GM19463 (cell line): ENCODE measurements at regions not wholly inside any gene's neighbourhood (a gene's known extent, or its start where the extent isn't known, plus 50 kb on each side); places are given as distances from the start of the nearest gene placed in this dataset.

Experiments used
- ATAC-seq: cut with Tn5 transposase; IDR thresholded peaks from one replicate; pipeline ENCODE4 v1.9.1; 2021; ENCODE audit warnings: mild to moderate bottlenecking, moderate library complexity; ENCODE audit not compliant: unreplicated experiment

DNA sequence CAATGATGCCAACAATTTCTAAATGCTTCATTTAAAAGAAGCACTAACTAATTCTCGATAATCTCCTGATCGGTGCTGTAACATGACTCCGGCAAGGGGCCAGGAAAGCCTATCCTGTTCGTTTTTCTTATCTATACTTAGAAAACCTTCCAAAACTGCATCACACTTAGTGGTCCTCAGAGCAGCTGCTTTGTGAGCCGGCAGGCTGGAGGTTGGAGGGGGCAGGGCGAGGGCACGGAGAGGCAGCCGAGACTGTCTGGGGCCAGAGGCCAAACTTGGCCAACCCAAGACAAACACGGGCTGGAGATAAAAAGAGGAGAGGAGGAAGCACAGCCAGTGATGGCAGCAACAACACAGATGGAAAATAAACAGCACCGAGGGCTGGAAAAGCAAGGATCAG, 455.7 kb downstream of the BCOR start:
- ATAC-seq, result no peak

DNA sequence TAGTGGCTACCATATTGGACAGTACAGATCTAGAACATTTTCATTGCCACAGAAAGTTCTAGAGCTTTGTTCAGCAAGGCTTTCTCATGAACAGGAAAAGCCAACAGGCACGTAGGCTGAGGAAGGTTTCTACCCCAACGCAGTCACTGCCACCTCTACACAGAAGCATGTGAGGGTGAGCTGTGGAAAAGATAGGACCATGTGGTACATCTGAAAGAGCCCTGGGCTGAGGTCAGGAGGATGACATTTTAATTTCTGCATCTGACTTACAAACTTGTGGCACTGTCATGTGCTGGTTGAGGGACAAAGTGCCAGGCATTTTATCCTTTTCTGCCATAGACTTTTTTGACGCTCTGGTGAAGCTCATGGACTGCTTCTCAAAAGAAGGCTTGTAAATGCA, 454.2 kb downstream of the BCOR start:
- ATAC-seq, result no peak

DNA sequence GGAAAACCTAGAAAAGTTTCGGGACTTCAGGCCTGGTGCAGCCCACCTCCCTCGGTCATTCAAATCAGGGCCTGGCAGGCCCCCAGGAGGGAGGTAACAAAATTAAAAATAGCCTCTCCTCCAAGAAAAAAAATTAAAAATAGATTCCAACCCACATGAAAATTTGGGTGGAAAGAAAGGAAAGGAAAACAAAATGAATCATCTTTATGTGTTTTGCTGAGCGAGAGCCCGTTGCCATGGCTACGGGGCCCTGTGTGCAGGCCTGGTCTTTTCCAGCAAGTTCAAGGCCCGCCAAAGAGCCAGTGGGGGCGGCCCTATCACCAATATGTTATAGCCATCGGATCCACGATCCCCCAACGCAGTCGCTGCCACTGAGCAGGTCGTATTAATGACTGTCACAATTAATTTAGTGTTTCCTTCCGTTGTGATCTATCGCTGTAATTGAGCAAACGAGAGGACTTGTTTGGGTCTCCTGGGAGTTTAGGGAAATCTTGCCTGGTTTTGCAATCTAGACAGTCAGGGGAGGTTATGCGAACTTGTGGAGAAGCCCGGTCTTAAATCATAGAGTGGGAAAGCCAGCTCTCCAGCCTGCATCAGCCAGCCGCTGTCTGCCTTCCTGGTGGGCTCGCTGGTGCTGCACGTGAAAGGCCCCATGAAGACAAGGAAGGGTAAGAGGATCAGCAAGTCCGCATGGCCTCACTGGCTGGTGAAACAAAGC, 452.4 kb downstream of the BCOR start:
- ATAC-seq, result no peak

DNA sequence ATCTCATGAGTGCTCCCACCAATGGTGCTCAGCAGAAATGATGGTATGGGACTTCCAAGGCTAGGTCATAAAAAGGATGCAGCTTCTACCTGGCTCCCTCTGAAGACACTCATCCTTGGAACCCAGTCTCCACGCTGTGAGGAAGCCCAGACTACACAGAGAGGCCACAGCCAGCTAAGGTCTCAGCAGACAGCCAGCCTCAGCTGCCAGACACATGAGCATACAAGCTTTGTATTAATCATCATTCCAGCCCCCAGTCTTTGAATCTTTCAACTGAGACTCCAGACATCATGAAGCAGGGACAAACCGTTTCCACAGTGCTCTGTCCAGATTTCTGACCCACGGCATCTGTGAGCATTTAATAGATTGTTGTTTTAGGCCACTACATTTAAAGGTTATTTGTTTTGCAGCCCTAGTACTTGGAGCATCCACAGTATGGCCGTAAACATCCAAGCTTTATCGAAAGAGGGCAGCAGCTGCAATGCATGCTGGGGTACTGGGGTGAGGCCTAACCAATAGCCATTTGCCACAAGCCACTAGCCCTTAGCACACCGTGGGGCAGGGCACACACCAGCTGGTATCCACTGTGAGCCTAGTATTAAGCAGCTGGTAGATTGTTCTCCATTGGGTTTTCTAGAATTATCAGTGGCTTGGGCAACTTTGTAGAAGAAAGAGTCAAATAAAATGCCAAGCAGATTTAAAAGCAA, 449.1 kb downstream of the BCOR start:
- ATAC-seq, result no peak

DNA sequence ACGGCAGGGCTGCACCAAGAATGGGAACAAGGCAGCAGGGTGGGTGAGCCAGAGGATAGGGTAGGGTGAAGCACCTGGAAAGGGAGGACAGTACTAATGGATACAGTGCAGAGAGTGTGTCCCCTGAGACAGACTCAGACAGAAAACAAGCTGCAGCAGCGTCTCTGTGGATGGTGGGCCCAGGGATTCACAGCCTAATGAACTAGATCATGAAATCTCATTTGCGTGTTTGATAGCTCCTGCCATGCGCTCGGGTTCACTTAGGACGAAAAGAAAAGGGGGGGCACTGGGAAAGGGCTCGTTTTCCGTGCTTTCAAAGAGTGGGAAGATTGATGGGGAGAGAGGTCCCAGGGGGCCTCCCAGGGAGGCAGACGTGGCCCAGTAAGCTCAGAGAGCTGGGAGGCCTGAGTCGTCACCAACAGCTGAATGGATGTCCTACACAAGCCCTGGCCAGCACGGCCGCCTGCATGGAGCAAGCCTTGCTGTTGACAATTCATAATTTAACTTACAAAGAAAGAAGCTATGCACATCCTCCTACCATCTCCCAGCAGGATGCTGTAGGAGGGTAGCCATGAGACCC, 446.9 kb downstream of the BCOR start:
- no peak for ATAC-seq

DNA sequence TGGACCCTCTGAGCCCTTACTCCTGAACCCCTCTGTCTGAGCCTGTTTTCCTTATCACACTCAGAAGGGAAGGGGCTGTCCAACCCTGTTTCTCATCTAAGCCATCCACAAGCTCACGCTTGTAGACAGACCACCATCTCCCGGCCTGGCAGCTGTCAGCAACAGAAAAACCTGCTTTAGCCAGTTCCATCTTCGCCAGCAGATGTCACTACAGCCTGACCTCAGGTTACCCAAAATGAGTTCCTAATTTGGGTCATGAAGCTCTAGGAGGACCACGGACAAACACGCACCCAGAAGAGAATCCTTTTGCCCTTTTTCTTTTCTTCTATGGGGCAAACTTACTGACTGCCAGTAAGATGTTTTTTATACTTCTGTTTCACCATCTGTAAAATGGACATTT, 445.4 kb downstream of the BCOR start:
- ATAC-seq, result no peak

DNA sequence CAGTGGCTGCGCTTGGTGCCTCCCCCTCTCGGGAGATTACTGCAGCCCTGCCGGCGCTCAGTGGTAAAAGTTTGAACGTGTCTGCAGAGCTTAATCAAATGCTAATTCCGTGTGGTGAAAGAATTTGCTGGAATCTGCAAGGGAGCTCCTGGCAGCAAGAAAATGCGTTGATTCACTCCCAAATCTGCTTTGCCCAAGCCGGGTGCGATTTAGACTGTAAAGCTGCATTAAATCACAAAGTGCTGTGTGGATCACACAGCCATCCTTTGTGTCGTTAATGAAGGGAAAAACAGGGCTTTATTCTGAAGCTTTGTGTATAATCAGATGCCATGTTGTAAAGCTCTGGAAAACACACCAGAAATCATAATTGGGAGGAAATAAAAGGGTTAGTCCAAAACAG, 444.1 kb downstream of the BCOR start:
- no peak for ATAC-seq

DNA sequence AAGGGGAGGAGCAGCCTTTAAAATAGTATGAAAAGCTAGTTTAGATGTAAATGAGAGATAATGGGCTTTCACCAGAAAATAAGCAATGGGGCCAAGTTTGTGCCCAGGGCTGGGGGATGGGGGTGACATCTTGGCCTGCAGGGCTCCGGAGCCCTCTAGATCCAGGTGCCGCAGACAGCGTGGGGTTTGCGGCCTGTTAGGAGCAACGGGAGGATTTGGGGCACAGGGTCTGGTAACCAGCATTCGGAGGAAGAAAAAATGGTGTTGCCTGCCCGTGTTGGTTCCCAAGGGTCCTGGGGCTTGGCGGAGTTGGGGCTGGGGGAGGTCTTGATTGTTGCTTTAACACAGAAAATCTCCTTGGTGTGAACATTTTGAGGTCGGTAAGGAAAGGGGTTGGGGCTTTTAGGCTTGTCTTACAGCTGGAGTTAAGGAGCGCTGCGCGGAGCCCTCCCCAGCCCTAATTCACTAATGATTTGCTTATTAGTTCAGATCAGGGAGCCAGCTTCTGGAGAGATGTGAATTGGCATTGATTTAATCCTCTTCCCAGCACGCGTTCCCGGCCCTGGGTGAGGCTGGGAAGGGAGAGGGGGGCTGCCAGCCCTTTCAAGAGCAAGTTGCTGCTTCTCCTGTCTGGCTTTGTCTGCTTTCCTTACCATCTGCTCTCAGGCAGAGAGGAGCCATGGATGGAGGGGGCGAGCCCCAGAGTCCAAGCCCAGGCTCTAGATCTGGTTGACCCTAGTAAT, 443.4 kb downstream of the BCOR start:
- no peak for ATAC-seq

DNA sequence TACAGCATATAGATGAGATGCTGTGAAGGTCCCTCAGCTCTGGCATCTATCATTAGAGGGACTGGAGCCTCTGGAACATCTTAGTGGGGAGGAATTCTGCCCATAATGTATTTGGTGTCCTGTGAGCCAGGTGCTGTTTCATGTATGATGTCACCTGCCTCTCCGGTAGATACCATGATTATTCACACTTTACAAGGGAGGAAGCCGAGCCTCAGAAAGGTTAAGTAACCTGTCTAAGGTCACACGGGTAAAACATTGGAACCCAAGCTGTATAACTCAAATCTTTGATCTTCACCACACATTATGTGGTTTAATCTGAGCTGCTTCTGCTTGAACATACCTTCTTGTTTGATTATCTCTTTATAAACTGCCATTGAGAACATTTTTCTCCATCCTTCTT, 442.8 kb downstream of the BCOR start:
- ATAC-seq, result no peak

DNA sequence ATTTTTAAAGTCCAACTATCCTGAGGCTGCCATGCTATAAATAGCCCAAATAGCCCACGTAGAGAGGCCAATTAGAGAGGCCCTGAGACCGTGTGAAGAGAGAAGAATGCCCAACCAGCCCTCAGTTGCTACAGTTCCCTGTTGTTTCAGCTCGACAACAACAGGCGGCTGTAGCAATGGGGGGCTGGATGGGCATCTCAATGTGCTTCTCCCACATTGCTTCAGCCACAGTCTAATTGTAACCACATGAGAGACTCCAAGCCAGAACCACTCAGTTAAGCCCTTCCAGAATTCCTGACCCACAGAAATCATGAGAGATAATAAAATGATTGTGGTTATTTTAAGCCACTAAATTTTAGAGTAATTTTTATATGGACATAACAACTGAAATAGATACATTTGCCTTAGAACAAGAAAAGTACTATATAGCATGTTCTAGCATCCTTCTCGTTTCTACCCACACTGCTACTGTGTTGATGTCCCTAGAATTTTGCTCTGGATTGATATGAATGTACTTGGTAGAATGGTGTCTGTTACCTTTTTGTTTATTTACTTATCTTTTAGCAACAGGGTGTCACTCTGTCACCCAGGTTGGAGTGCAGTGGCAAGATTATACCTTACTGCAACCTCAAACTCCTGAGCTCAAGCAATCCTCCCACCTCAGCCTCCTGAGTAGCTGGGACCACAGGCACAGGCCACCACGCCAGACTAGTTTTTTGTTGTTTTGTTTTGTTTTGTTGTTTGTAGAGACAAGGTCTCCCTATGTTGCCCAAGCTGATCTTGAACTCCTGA, 436.4 kb downstream of the BCOR start:
- ATAC-seq, result no peak

DNA sequence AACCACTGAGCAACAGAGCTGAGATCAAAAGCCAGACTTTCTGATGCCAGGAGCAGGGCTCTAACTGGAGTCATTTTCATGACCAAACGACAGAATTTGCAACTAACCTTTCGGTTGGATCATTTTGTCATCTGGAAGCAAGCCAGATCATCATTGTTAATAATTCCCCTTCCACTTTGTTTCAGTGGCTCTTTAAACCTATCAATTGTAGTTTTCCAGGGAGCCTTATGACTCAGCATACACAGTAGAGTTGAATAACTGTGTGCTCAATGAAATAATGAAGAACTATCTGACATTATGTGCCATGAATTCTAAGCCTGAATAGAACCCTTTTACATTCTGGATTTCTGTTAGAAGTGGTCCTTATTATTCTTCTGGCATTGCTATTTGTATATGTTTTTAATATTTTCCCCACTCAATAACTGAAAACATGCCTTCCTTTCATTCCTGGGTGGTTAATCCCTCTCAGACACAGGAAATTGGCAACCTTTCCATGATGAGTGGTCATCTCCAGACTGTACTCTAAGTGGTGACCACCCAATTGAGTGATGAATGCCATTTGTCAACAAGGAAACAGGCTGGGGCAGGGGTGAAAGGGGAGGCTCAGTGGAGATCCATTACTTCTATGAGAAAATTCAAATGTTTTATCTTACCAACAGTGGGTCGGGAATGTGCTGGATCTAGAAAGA, 431.8 kb downstream of the BCOR start:
- no peak for ATAC-seq

DNA sequence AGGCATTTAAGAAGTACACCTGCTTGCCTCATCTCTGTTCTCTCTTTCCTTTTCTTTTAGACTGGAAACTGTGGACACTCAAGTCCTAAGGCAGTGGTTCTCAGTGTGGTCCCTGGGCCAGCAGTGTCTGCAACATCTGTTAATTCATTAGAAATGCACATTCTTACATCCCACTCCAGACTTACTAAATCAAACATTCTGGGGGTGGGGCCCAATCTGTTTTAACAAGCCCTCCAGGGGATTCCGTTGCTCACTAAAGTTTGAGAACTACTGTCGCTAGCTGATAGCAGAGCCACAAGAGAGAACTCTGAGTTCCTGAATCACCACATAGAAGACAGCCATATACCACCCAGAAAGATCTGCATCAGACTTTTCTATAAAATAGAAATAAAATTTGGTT, 430.6 kb downstream of the BCOR start:
- ATAC-seq, result no peak

DNA sequence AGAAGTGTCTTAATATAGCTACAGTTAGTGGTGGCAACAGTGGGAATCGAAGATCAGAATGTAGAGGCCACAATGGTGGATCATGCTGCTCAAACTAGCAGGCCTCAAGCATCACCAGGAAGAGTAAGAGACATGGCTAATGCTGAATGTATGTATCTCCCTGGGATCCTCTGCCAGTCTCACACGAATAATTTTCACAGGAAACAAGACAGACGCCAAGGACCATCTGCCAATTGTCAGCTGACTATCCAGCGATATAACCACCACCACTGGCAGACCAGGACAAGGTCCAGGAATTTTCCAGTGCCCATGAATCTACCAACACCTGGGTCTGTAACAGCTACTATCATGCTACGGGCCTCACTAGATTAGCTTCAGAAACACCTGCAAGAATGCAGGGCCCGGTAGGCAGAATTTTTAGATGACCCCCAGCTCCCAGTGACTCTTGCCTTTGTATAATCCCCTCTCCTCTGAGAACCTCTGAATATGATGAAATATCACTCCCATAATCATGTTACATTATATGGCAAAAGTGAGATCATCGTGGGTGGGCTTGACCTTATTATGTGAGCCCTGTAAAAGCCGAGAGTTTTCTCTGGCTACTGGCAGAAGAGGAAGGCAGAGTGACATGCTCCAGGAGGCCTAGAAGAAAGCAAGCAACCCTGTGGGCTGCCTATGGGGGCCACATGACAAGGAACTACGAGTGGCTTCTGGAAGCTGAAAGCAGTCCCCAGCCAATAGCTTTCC, 429.8 kb downstream of the BCOR start:
- ATAC-seq, result no peak

DNA sequence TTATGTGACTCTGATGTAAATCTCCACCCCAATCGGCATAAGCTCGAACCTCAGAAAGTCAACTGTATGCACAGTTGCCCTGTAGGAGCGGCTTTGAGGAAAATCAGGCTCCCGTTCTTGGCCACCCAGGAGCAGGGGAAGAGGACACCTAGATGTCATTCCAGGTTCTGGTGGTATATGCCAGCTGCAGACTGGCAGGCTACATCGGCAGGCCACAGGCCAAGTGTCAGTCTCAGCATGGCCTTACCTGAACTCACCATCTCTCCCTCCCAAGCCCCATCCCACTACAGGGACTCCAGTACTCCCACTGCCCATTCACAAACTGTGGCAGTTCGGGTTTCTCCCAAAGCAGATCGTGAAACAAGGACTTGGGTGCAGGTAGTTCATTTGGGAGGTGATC, 428.1 kb downstream of the BCOR start:
- ATAC-seq, result no peak

DNA sequence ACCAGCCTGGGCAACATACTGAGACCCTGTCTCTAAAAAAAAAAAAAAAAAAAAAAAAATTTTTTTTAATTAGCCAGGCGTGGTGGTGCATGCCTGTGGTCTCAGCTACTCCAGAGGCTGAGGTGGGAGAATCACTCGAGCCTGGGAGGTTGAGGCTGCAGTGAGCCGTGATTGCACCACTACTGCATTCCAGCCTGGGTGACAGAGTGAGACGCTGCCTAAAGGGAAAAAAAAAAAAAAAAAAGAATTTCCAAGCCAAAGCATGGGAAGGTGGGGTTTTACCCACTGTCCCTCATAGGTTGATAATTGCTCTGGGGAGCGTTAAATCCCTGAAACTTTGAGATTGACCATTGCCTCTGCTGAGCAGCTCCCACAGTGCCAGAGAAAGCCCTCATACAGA, 427.5 kb downstream of the BCOR start:
- ATAC-seq, result no peak

DNA sequence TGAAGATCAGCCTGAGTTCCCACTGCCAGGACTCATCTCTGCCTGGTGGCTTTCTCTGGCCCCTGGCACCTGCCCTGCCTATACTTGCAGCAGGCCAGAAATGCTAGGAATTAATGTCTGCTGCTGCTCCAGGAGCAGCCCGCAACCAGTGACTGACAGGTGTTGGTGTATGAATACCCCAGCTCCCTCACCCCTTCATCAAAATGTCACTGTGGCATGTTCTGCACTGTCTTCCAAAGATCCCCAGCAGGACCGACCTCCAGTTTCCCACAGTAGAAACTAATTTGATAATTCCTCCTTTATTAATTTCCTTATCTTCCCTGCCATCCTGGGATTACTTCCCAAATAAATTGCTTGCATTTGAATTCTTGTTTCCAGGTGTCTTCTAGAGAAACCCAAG, 425.4 kb downstream of the BCOR start:
- ATAC-seq, result no peak

DNA sequence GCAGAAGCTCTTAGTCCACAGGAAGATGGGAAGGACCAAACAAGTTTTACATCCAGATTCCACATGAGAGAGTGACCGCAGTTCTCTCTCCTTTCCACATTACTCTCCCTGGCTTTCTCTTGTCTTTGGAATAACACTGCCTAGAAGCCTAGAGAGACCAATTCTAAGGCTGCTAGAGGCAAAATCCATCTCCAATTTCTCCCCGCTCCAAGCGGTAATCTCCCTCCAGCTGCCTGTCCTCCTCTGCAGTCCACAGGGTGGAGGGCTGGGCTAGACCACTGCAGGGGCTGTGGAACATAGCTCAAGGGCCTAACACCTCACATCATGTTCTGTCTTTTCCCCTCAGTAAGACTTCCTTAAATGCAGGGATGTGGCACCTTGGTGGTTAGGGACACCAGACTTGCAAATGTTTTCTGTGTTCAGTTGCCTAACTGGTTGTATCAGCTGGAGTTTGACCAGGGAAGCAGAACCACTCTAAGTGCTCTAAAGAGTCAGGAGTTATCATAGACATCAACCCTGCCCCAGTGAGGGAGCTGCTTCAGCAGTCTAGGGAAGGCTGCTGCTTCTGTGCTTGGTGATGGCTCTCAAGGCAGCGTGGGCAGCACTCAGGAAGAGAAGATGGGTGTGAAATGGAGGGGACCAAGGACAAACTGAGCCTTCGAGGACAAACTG, 423.1 kb downstream of the BCOR start:
- ATAC-seq, result no peak

DNA sequence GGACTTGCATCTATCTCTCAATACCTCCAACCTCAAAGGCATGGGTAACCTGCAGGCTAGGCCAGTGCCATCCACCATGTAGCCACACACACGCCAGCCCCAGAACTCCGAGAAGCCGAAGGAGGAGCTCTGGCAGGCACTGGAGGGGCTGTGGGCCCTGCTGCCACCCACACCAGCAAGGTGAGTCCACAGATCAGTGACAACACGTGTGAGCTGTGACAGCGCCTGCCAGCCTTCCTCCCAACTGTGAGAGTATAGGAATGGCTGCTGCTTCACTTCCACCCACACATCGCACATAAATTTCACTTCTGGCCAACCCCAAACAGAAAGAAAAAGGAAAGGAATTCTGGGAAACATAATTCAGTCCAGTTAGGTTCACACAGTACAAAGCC, 422.6 kb downstream of the BCOR start:
- no peak for ATAC-seq

DNA sequence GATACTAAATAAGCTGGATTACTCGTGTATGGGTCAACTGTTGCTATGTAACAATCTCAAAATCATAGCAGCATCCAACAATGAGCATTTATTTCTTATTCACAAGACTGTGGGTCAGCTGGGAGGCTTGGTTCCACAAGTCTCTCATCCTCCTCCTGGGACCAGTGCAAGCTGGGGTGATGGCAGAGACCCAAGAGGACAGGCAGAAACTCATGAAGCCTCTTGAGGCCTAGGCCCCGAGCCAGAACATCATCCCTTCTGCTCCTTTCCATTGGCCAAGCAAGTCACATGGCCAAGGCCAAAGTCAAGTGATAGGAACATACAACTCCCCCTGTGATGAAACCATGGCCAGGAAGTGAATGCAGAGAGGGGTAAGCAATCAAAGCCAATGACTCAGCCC, 422.1 kb downstream of the BCOR start:
- ATAC-seq, result no peak
